Gastroesophageal sphincter (tissue), 3 donors: ENCODE measurements at regions not wholly inside any gene's neighbourhood (a gene's known extent, or its start where the extent isn't known, plus 50 kb on each side); places are given as distances from the start of the nearest gene placed in this dataset.

Experiments
- CTCF ChIP-seq, 4 experiments: fragments of 200-600 bp in 2 of 4; fragments of 450-650 bp in 2 of 4; sonication (generic) in 1 of 4; IDR thresholded peaks; one replicate each; pipeline ENCODE4 v1.5.1; 2017 to 2019; ENCODE audit warnings: antibody characterized with exemption in 4 of 4, mild to moderate bottlenecking in 2 of 4, moderate library complexity in 2 of 4
- POLR2A ChIP-seq, 2 donors: fragments of 450-650 bp; IDR thresholded peaks; one replicate each; pipeline ENCODE4 v1.6.1; 2017; ENCODE audit warnings: antibody characterized with exemption in 2 of 2, mild to moderate bottlenecking in 2 of 2, moderate library complexity in 1 of 2

- no peak for TF ChIP-seq CTCF (IDR thresholded peaks at IDR 0.05)
- no peak for TF ChIP-seq POLR2A (IDR thresholded peaks at IDR 0.05)
Observed at GRCh38 chr6:138691595-138692057, 81.9 kb upstream of the CCDC28A start.
